ENCODE measurements at regions not wholly inside any gene's neighbourhood (a gene's known extent, or its start where the extent isn't known, plus 50 kb on each side); places are given as distances from the start of the nearest gene placed in this dataset.

DNA sequence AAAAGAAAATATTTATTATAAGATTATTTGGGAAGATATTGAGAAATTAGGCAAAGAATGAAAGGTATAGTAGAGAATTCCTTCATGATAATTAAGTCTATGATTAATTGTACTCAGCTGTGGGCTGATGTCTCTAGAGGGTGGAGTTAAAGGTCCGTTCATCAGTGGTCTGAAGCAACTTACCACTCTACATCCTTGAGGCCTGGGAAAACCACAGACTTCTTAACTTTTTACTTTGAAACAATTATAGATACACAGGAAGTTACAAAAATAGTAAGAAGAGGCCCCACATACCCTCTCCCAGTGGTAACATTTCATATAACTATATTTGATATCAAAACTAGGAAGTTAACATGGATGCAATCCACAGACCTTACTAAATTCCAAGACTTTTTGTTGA lies 167.0 kb upstream of the NECTIN1 start:
- no peak overlapping the region for H3K4me3 ChIP-seq (ENCODE audit: insufficient read depth, low read depth, low read length)
- no peaks in the 10 kb centered on the region for H4K20me1 ChIP-seq (ENCODE audit: insufficient read depth, low read length)
- H3K4me1 ChIP-seq (ENCODE audit: insufficient read depth, low read length) = no peaks in the 10 kb centered on the region
- FAIRE-seq (no peak), DNase-seq (ENCODE audit: low read depth) (no peak)
- H2AFZ ChIP-seq (ENCODE audit: low read depth, low read length) = no peak overlapping the region
- no peak overlapping the region for H3K9ac ChIP-seq (ENCODE audit: low read length)
- TF ChIP-seq EZH2 (IDR thresholded peaks at IDR 0.05; ENCODE audit: insufficient read depth, low read length) = no peak
- TF ChIP-seq, protein P1, sequence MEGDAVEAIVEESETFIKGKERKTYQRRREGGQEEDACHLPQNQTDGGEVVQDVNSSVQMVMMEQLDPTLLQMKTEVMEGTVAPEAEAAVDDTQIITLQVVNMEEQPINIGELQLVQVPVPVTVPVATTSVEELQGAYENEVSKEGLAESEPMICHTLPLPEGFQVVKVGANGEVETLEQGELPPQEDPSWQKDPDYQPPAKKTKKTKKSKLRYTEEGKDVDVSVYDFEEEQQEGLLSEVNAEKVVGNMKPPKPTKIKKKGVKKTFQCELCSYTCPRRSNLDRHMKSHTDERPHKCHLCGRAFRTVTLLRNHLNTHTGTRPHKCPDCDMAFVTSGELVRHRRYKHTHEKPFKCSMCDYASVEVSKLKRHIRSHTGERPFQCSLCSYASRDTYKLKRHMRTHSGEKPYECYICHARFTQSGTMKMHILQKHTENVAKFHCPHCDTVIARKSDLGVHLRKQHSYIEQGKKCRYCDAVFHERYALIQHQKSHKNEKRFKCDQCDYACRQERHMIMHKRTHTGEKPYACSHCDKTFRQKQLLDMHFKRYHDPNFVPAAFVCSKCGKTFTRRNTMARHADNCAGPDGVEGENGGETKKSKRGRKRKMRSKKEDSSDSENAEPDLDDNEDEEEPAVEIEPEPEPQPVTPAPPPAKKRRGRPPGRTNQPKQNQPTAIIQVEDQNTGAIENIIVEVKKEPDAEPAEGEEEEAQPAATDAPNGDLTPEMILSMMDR (IDR thresholded peaks at IDR 0.05; ENCODE audit: insufficient read depth, low read depth, low read length) = no peak
- H3K27ac Mint-ChIP-seq (ENCODE audit: unreplicated experiment) = no peak overlapping the region
- H3K9me3 ChIP-seq (ENCODE audit: insufficient read depth, low read depth, low read length) = no peaks in the 10 kb centered on the region
- no peaks in the 10 kb centered on the region for H3K36me3 ChIP-seq (ENCODE audit: insufficient read depth, low read length)
- no peak overlapping the region for H3K27ac ChIP-seq (ENCODE audit: low read depth, low read length)
- no peaks in the 10 kb centered on the region for H3K4me1 Mint-ChIP-seq (ENCODE audit: low read depth, unreplicated experiment)
- H3K27me3 ChIP-seq (ENCODE audit: insufficient read depth, low read length) = peaks cover 11% of the 10 kb centered on the region
- no peak overlapping the region for H3K4me2 ChIP-seq (ENCODE audit: low read length)
- no peak overlapping the region for H3K4me3 Mint-ChIP-seq (ENCODE audit: unreplicated experiment)
- H3K27me3 Mint-ChIP-seq (ENCODE audit: low read depth, unreplicated experiment) = peaks cover 57% of the 10 kb centered on the region
- H3K36me3 Mint-ChIP-seq (ENCODE audit: low read depth, unreplicated experiment) = no peaks in the 10 kb centered on the region
- no peaks in the 10 kb centered on the region for H3K79me2 ChIP-seq (ENCODE audit: insufficient read depth, low read length)
- H3K9me3 Mint-ChIP-seq (ENCODE audit: unreplicated experiment) = no peaks in the 10 kb centered on the region

GRCh38 chr11:119894916-119895315 lies 165.9 kb upstream of the NECTIN1 start:
- Mint-ChIP-seq H3K4me1 (ENCODE audit: low read depth, unreplicated experiment) (peaks cover 6% of the 10 kb centered on the region), H3K36me3 (ENCODE audit: low read depth, unreplicated experiment) (no peaks in the 10 kb centered on the region), H3K27me3 (ENCODE audit: low read depth, unreplicated experiment) (peaks cover 57% of the 10 kb centered on the region), H3K4me3 (ENCODE audit: unreplicated experiment) (no peak overlapping the region), H3K9me3 (ENCODE audit: unreplicated experiment) (no peaks in the 10 kb centered on the region), H3K27ac (ENCODE audit: unreplicated experiment) (no peak overlapping the region)
- no peak overlapping the region for H3K27ac ChIP-seq (ENCODE audit: low read depth, low read length)
- no peak overlapping the region for H3K4me3 ChIP-seq (ENCODE audit: insufficient read depth, low read depth, low read length)
- H3K27me3 ChIP-seq (ENCODE audit: insufficient read depth, low read length) = peaks cover 12% of the 10 kb centered on the region
- DNase-seq (ENCODE audit: low read depth) (no peak), FAIRE-seq (no peak)
- H3K4me2 ChIP-seq (ENCODE audit: low read length) = no peak overlapping the region
- H4K20me1 ChIP-seq (ENCODE audit: insufficient read depth, low read length) = no peaks in the 10 kb centered on the region
- TF ChIP-seq, protein P1 (IDR thresholded peaks at IDR 0.05; ENCODE audit: insufficient read depth, low read depth, low read length) = no peak
- TF ChIP-seq EZH2 (IDR thresholded peaks at IDR 0.05; ENCODE audit: insufficient read depth, low read length) = no peak
- H2AFZ ChIP-seq (ENCODE audit: low read depth, low read length) = no peak overlapping the region
- no peaks in the 10 kb centered on the region for H3K4me1 ChIP-seq (ENCODE audit: insufficient read depth, low read length)
- no peaks in the 10 kb centered on the region for H3K79me2 ChIP-seq (ENCODE audit: insufficient read depth, low read length)
- no peaks in the 10 kb centered on the region for H3K9me3 ChIP-seq (ENCODE audit: insufficient read depth, low read depth, low read length)
- H3K36me3 ChIP-seq (ENCODE audit: insufficient read depth, low read length) = no peaks in the 10 kb centered on the region
- H3K9ac ChIP-seq (ENCODE audit: low read length) = no peak overlapping the region

DNA sequence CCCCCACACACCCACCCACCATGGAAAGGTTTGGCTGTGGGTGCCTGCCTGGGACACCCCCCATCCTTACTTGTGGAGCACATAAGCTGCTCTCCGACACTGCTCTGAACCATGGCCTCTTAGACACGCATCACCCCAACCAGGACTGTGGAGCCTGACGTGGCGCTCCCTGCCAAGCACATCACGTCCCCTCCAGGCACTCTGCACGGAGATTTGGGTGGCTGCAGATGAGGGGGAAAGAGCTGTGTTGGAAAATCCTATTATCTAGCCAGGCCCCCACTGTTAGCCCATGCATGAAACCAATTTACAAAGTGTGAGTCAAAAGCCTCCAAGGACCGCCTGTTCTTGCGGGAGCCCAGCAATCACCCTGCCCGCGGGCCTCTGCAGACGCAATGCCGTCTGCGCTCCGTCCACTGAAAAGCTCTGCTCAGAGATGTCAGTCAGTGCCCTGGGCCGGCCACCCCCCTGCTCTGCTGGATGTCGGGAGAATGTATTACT lies 163.4 kb upstream of the NECTIN1 start:
- FAIRE-seq (no peak), DNase-seq (ENCODE audit: low read depth) (no peak)
- H3K27ac Mint-ChIP-seq (ENCODE audit: unreplicated experiment) = no peak overlapping the region
- Histone ChIP-seq H3K9ac (ENCODE audit: low read length) (no peak overlapping the region), H4K20me1 (ENCODE audit: insufficient read depth, low read length) (no peaks in the 10 kb centered on the region), H3K36me3 (ENCODE audit: insufficient read depth, low read length) (no peaks in the 10 kb centered on the region), H3K79me2 (ENCODE audit: insufficient read depth, low read length) (no peaks in the 10 kb centered on the region), H3K27ac (ENCODE audit: low read depth, low read length) (no peak overlapping the region), H3K9me3 (ENCODE audit: insufficient read depth, low read depth, low read length) (no peaks in the 10 kb centered on the region), H3K4me1 (ENCODE audit: insufficient read depth, low read length) (no peaks in the 10 kb centered on the region), H3K27me3 (ENCODE audit: insufficient read depth, low read length) (peaks cover 13% of the 10 kb centered on the region), H3K4me3 (ENCODE audit: insufficient read depth, low read depth, low read length) (no peak overlapping the region), H2AFZ (ENCODE audit: low read depth, low read length) (no peak overlapping the region), H3K4me2 (ENCODE audit: low read length) (no peak overlapping the region)
- peaks cover 4% of the 10 kb centered on the region for H3K9me3 Mint-ChIP-seq (ENCODE audit: unreplicated experiment)
- no peak overlapping the region for H3K4me3 Mint-ChIP-seq (ENCODE audit: unreplicated experiment)
- peaks cover 7% of the 10 kb centered on the region for H3K4me1 Mint-ChIP-seq (ENCODE audit: low read depth, unreplicated experiment)
- TF ChIP-seq, protein P1 (IDR thresholded peaks at IDR 0.05; ENCODE audit: insufficient read depth, low read depth, low read length) = no peak
- TF ChIP-seq EZH2 (IDR thresholded peaks at IDR 0.05; ENCODE audit: insufficient read depth, low read length) = no peak
- H3K36me3 Mint-ChIP-seq (ENCODE audit: low read depth, unreplicated experiment) = no peaks in the 10 kb centered on the region
- H3K27me3 Mint-ChIP-seq (ENCODE audit: low read depth, unreplicated experiment) = peaks cover 58% of the 10 kb centered on the region

Data from astrocyte (in vitro differentiated cells and primary cell).